ENCODE measurements at regions not wholly inside any gene's neighbourhood (a gene's known extent, or its start where the extent isn't known, plus 50 kb on each side); places are given as distances from the start of the nearest gene placed in this dataset.
"Not testable (repeated sequence)": the region's sequence is repeated elsewhere in the genome, so short reads cannot be mapped to it uniquely, and the experiment has no call there.

GRCh38 chr2:177007726-177008125 is 204.9 kb upstream of the HNRNPA3 start:
- not testable (repeated sequence) for TF ChIP-seq CTCF, EP300 (IDR thresholded peaks at IDR 0.05)
